OCI-LY3 (cell line): ENCODE measurements at regions not wholly inside any gene's neighbourhood (a gene's known extent, or its start where the extent isn't known, plus 50 kb on each side); places are given as distances from the start of the nearest gene placed in this dataset.

Experiments used
- H2AFZ ChIP-seq: fragments of 200-600, 300-600 bp; shearing (Covaris generic); 2 replicates; pipeline ENCODE4 v1.6.0; 2014; ENCODE audit warnings: antibody characterized with exemption, low read depth, low read length
- H3K27ac ChIP-seq: fragments of 200-600, 300-600 bp; sonication (generic); 2 replicates; pipeline ENCODE4 v1.5.1; 2014; ENCODE audit warnings: mild to moderate bottlenecking, low read length, moderate library complexity, mixed read lengths
- H3K27me3 ChIP-seq: fragments of 200-600, 300-600 bp; sonication (generic); 2 replicates; pipeline ENCODE4 v1.6.1; 2014; ENCODE audit warnings: low read depth, low read length, mixed read lengths
- H3K36me3 ChIP-seq: fragments of 200-600, 300-600 bp; sonication (generic); replicated peaks from 2 replicates; pipeline ENCODE3; 2014; ENCODE audit warnings: low read depth, low read length, mixed read lengths
- H3K4me1 ChIP-seq: fragments of 300-600, 200-600 bp; sonication (generic); 2 replicates; pipeline ENCODE4 v1.6.1; 2014; ENCODE audit warnings: low read length, mixed read lengths
- H3K4me2 ChIP-seq: fragments of 200-600, 300-600 bp; sonication (generic); 2 replicates; pipeline ENCODE4 v1.6.1; 2014; ENCODE audit warnings: low read length, mixed read lengths
- H3K4me3 ChIP-seq: fragments of 300-600, 200-600 bp; sonication (generic); 2 replicates; pipeline ENCODE4 v1.5.1; 2014; ENCODE audit warnings: antibody characterized with exemption, mild to moderate bottlenecking, low read length, moderate library complexity
- H3K79me2 ChIP-seq: fragments of 300-600, 200-600 bp; shearing (Covaris generic); 2 replicates; pipeline ENCODE4 v1.6.1; 2014; ENCODE audit warnings: mild to moderate bottlenecking, low read length, mixed read lengths
- H3K9ac ChIP-seq: fragments of 300-600, 200-600 bp; shearing (Covaris generic); 2 replicates; pipeline ENCODE4 v1.6.0; 2014; ENCODE audit warnings: mild to moderate bottlenecking, low read length, moderate library complexity
- H3K9me3 ChIP-seq: fragments of 200-600, 300-600 bp; shearing (Covaris generic); 2 replicates; pipeline ENCODE4 v1.6.1; 2014; ENCODE audit warnings: low read length, mixed read lengths; ENCODE audit not compliant: insufficient read depth
- H4K20me1 ChIP-seq: fragments of 200-600, 300-600 bp; sonication (generic); 2 replicates; pipeline ENCODE4 v1.6.1; 2016; ENCODE audit warnings: low read length, mixed read lengths; ENCODE audit not compliant: insufficient read depth
- CTCF ChIP-seq: fragments of 200-600, 300-600 bp; sonication (generic); IDR thresholded peaks from 2 replicates; pipeline ENCODE4 v1.5.1; 2014; ENCODE audit warnings: antibody characterized with exemption, low read length, low read depth
- EZH2phosphoT487 ChIP-seq: fragments of 200-600 bp; shearing (Covaris generic); IDR thresholded peaks from 2 replicates; pipeline ENCODE4 v1.6.1; 2018; ENCODE audit warnings: antibody characterized with exemption, mixed run types, low read depth

GRCh38 chr1:172746091-172746949 lies 87.4 kb downstream of the FASLG start:
- peaks cover 8% of the 10 kb centered on the region; the same call in 1 of the 2 replicates for H3K27me3 ChIP-seq
- H3K9ac ChIP-seq, result peak overlapping the region; percentile 66
- H3K27ac ChIP-seq, result peak overlapping the region; percentile 77
- H3K4me3 ChIP-seq, result peak overlapping the region; percentile 51
- H2AFZ ChIP-seq, result no peak overlapping the region
- no peaks in the 10 kb centered on the region for H3K36me3 ChIP-seq
- H3K79me2 ChIP-seq, result no peaks in the 10 kb centered on the region
- TF ChIP-seq CTCF, result no peak
- peak; percentile 79 for TF ChIP-seq EZH2phosphoT487
- peak overlapping the region; percentile 76 for H3K4me2 ChIP-seq
- no peaks in the 10 kb centered on the region for H3K9me3 ChIP-seq
- H3K4me1 ChIP-seq, result peaks cover 46% of the 10 kb centered on the region
- H4K20me1 ChIP-seq, result no peaks in the 10 kb centered on the region

GRCh38 chr1:172748201-172748600 lies 89.3 kb downstream of the FASLG start:
- H3K79me2 ChIP-seq, result no peaks in the 10 kb centered on the region
- H3K27ac ChIP-seq, result no peak overlapping the region
- H3K36me3 ChIP-seq, result no peaks in the 10 kb centered on the region
- H3K9me3 ChIP-seq, result no peaks in the 10 kb centered on the region
- H3K27me3 ChIP-seq, result peaks cover 23% of the 10 kb centered on the region
- H3K4me1 ChIP-seq, result peaks cover 41% of the 10 kb centered on the region
- TF ChIP-seq CTCF, result no peak
- no peak for TF ChIP-seq EZH2phosphoT487
- no peak overlapping the region for H3K4me3 ChIP-seq
- no peak overlapping the region for H3K9ac ChIP-seq
- H2AFZ ChIP-seq, result no peak overlapping the region
- no peak overlapping the region for H3K4me2 ChIP-seq
- no peaks in the 10 kb centered on the region for H4K20me1 ChIP-seq

GRCh38 chr1:172751683-172752082 lies 92.8 kb downstream of the FASLG start:
- Histone ChIP-seq H3K79me2 (no peaks in the 10 kb centered on the region), H3K4me1 (peaks cover 47% of the 10 kb centered on the region), H3K9me3 (no peaks in the 10 kb centered on the region), H3K4me2 (no peak overlapping the region), H3K9ac (no peak overlapping the region), H3K27me3 (peaks cover 35% of the 10 kb centered on the region), H3K36me3 (no peaks in the 10 kb centered on the region), H3K4me3 (no peak overlapping the region), H3K27ac (no peak overlapping the region), H2AFZ (no peak overlapping the region), H4K20me1 (no peaks in the 10 kb centered on the region)
- TF ChIP-seq EZH2phosphoT487 (no peak), CTCF (no peak)

- peak overlapping the region; percentile 81 for H3K4me2 ChIP-seq
Observed at GRCh38 chr1:172753964-172754363, 95.1 kb downstream of the FASLG start.

More at GRCh38 chr1:172753964-172754363, 95.1 kb downstream of the FASLG start:
- Histone ChIP-seq H3K79me2 (no peaks in the 10 kb centered on the region), H3K4me1 (peaks cover 45% of the 10 kb centered on the region), H4K20me1 (no peaks in the 10 kb centered on the region), H2AFZ (no peak overlapping the region), H3K36me3 (no peaks in the 10 kb centered on the region), H3K27me3 (peaks cover 55% of the 10 kb centered on the region), H3K27ac (peak overlapping the region; percentile 28), H3K9ac (peak overlapping the region; percentile 16; the same call in 1 of the 2 replicates), H3K4me3 (peak overlapping the region; percentile 52), H3K9me3 (no peaks in the 10 kb centered on the region)
- TF ChIP-seq CTCF, result no peak
- no peak for TF ChIP-seq EZH2phosphoT487
